Keratinocyte (primary cell): ENCODE measurements at regions not wholly inside any gene's neighbourhood (a gene's known extent, or its start where the extent isn't known, plus 50 kb on each side); places are given as distances from the start of the nearest gene placed in this dataset.

ENCODE experiments used
- EZH2 ChIP-seq: IDR thresholded peaks from one replicate; pipeline ENCODE4 v1.6.1; 2012; ENCODE audit warnings: inconsistent platforms, mild to moderate bottlenecking, low read length, moderate library complexity
- TF ChIP-seq, protein P1 (sequence below), 3 experiments: IDR thresholded peaks in 1 of 3; conservative IDR thresholded peaks in 1 of 3; optimal IDR thresholded peaks in 1 of 3; 2 replicates in 2 of 3; 3 replicates in 1 of 3; pipeline versions ENCODE3 to v1.5.1; 2011; ENCODE audit warnings: low read length in 3 of 3, mild to moderate bottlenecking in 3 of 3, moderate library complexity in 2 of 3, control low read depth in 1 of 3, inconsistent platforms in 1 of 3; ENCODE audit not compliant: insufficient read depth in 2 of 3; ENCODE audit errors: extremely low read depth in 1 of 3

DNA sequence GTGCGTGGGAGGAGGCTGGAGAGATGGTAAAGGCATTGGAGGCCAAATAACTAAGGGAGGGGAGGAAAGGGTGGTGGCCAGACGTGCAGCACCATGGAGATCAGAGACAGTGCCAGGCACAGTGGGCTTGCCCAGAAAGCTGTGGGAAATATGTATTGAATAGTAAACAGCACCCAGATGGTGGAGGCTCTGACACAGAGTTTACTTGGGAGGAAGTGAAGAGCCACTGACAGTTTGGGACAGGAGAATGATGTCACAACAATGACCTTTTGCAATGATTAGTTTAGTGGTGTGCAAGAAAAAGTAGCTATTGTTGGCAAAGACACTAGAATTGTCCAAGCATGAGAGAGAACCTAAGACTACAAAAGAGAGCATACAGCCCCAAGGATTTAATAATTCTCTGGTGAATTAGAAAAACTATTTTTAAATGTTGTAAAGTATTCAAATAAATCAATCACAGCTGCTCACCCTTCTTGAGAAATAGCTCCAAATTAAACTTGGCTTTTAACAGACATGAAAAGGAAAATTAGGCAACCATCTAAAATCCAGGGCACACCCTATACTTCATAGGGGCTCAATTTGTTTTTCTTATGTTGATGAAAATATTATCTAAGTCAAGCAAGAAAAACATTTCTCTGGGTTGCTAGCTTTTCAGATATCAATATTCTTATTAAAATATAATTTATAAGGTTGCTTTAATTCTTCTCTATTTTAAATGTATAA, 458.7 kb upstream of the HNRNPA3 start:
- TF ChIP-seq, protein P1, sequence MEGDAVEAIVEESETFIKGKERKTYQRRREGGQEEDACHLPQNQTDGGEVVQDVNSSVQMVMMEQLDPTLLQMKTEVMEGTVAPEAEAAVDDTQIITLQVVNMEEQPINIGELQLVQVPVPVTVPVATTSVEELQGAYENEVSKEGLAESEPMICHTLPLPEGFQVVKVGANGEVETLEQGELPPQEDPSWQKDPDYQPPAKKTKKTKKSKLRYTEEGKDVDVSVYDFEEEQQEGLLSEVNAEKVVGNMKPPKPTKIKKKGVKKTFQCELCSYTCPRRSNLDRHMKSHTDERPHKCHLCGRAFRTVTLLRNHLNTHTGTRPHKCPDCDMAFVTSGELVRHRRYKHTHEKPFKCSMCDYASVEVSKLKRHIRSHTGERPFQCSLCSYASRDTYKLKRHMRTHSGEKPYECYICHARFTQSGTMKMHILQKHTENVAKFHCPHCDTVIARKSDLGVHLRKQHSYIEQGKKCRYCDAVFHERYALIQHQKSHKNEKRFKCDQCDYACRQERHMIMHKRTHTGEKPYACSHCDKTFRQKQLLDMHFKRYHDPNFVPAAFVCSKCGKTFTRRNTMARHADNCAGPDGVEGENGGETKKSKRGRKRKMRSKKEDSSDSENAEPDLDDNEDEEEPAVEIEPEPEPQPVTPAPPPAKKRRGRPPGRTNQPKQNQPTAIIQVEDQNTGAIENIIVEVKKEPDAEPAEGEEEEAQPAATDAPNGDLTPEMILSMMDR (optimal IDR thresholded peaks at IDR 0.05 in 1 of 3, IDR thresholded peaks at IDR 0.05 in 1 of 3, conservative IDR thresholded peaks at IDR 0.05 in 1 of 3; ENCODE audit: extremely low read depth in 1 of 3, insufficient read depth in 2 of 3, low read length in 3 of 3): no peak
- no peak for TF ChIP-seq EZH2
